ENCODE measurements at regions not wholly inside any gene's neighbourhood (a gene's known extent, or its start where the extent isn't known, plus 50 kb on each side); places are given as distances from the start of the nearest gene placed in this dataset.

DNA sequence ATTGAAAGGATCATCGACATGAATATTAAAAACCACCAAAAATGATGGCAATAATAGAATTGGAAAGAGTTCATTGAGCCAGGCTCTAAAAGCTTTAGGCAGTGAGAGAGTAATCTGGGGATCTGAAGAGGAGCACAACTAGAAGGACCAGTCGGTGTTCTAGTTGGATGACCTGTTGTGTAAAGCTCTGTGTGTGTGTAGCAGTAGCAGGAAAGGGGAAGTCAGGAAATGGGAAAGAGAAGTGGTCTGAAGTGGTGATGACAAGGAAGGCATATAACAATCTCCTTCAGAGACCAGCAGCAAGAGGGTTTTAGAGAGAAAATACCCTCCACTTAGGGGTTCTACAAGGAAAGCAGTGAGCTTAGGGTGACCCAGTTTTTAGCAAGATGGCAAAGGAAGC lies 539.2 kb downstream of the HTR7 start:
- DNase-seq (ENCODE audit: low read depth, low spot score) = no peak
- Histone ChIP-seq H3K9me1 (ENCODE audit: control insufficient read depth, extremely low read depth, insufficient read depth, low read length) (no peaks in the 10 kb centered on the region), H3K36me3 (ENCODE audit: control insufficient read depth in 2 of 2, extremely low read depth in 1 of 2, insufficient read depth in 2 of 2, low read length in 2 of 2) (no peaks in the 10 kb centered on the region), H4K20me1 (ENCODE audit: control insufficient read depth, extremely low read depth, insufficient read depth, low read length) (no peaks in the 10 kb centered on the region), H3K4me3 (ENCODE audit: control insufficient read depth in 2 of 3, extremely low read depth in 1 of 3, insufficient read depth in 2 of 3, low read depth in 1 of 3, low read length in 3 of 3) (no peak overlapping the region), H3K79me2 (ENCODE audit: control insufficient read depth, insufficient read depth, low read length) (no peaks in the 10 kb centered on the region), H2AFZ (ENCODE audit: control insufficient read depth, low read length) (no peak overlapping the region), H3K4me2 (ENCODE audit: control insufficient read depth, extremely low read depth, insufficient read depth, low read depth, low read length) (peak overlapping the region; percentile 17), H3K9me3 (ENCODE audit: control insufficient read depth, low read depth, low read length) (no peaks in the 10 kb centered on the region), H3K27ac (ENCODE audit: control insufficient read depth, insufficient read depth, low read length) (peak overlapping the region; percentile 61), H3K9ac (ENCODE audit: control insufficient read depth, extremely low read depth, insufficient read depth, low read length) (no peak overlapping the region), H3K4me1 (ENCODE audit: control insufficient read depth, extremely low read depth, insufficient read depth, low read length) (peaks cover 27% of the 10 kb centered on the region), H3K27me3 (ENCODE audit: control insufficient read depth, extremely low read depth, insufficient read depth, low read length) (no peaks in the 10 kb centered on the region)
- dilution Hi-C loops (cut with MboI; ENCODE audit: extremely low pct_ligation_motif_present, low sequenced_read_pairs) = no loop called here
- TF ChIP-seq CTCF (optimal IDR thresholded peaks at IDR 0.05 in 1 of 3, IDR thresholded peaks at IDR 0.05 in 1 of 3, conservative IDR thresholded peaks at IDR 0.05 in 1 of 3; ENCODE audit: extremely low read depth in 1 of 3, insufficient read depth in 2 of 3, low read length in 3 of 3) = no peak
- TF ChIP-seq EZH2 (IDR thresholded peaks at IDR 0.05; ENCODE audit: low read length) = no peak
- peak; percentile 41 for FAIRE-seq

GRCh38 chr10:90319188-90319914 lies 538.5 kb downstream of the HTR7 start:
- dilution Hi-C loops (cut with MboI; ENCODE audit: extremely low pct_ligation_motif_present, low sequenced_read_pairs) = no loop called here
- DNase-seq (ENCODE audit: low read depth, low spot score) (peak; percentile 86), FAIRE-seq (peak; percentile 99)
- Histone ChIP-seq H4K20me1 (ENCODE audit: control insufficient read depth, extremely low read depth, insufficient read depth, low read length) (no peaks in the 10 kb centered on the region), H3K27me3 (ENCODE audit: control insufficient read depth, extremely low read depth, insufficient read depth, low read length) (no peaks in the 10 kb centered on the region), H3K4me3 (ENCODE audit: control insufficient read depth in 2 of 3, extremely low read depth in 1 of 3, insufficient read depth in 2 of 3, low read depth in 1 of 3, low read length in 3 of 3) (peak overlapping the region in 1 of 3 experiments; percentile 0), H2AFZ (ENCODE audit: control insufficient read depth, low read length) (peak overlapping the region; percentile 38), H3K27ac (ENCODE audit: control insufficient read depth, insufficient read depth, low read length) (peak overlapping the region; percentile 61), H3K9ac (ENCODE audit: control insufficient read depth, extremely low read depth, insufficient read depth, low read length) (no peak overlapping the region), H3K4me2 (ENCODE audit: control insufficient read depth, extremely low read depth, insufficient read depth, low read depth, low read length) (peak overlapping the region; percentile 59), H3K4me1 (ENCODE audit: control insufficient read depth, extremely low read depth, insufficient read depth, low read length) (peaks cover 21% of the 10 kb centered on the region), H3K9me3 (ENCODE audit: control insufficient read depth, low read depth, low read length) (no peaks in the 10 kb centered on the region), H3K79me2 (ENCODE audit: control insufficient read depth, insufficient read depth, low read length) (no peaks in the 10 kb centered on the region), H3K9me1 (ENCODE audit: control insufficient read depth, extremely low read depth, insufficient read depth, low read length) (no peaks in the 10 kb centered on the region), H3K36me3 (ENCODE audit: control insufficient read depth in 2 of 2, extremely low read depth in 1 of 2, insufficient read depth in 2 of 2, low read length in 2 of 2) (no peaks in the 10 kb centered on the region)
- no peak for TF ChIP-seq EZH2 (IDR thresholded peaks at IDR 0.05; ENCODE audit: low read length)
- TF ChIP-seq CTCF (optimal IDR thresholded peaks at IDR 0.05 in 1 of 3, IDR thresholded peaks at IDR 0.05 in 1 of 3, conservative IDR thresholded peaks at IDR 0.05 in 1 of 3; ENCODE audit: extremely low read depth in 1 of 3, insufficient read depth in 2 of 3, low read length in 3 of 3) = no peak
